ENCODE measurements at regions not wholly inside any gene's neighbourhood (a gene's known extent, or its start where the extent isn't known, plus 50 kb on each side); places are given as distances from the start of the nearest gene placed in this dataset.

DNA sequence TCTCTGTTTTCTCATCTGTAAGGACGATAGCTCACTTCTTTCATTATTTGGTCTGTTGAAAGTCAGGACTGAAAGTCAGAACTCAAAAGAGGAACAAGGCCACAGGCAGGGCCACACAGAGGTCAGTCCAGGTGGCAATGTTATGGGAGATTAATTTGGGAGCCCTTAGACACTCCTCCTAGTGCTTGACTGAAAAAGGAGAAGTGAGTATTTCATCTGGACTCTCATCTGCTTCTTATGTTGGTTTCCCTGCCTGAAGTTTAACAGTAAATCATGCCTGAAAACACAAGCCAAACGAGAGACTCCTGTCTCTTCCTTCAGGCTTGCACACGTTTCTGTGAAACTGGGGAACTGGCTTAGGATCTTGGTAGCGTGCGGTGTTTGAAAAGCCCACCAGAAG lies 248.5 kb downstream of the BUB3 start:
- TF ChIP-seq POLR2AphosphoS5 (IDR thresholded peaks at IDR 0.05; ENCODE audit: low read depth, low read length) (no peak), PAX5 (IDR thresholded peaks at IDR 0.05; ENCODE audit: insufficient read depth, low read length, severe bottlenecking) (peak; percentile 31), POLR2A (IDR thresholded peaks at IDR 0.05; ENCODE audit: low read depth, low read length) (peak; percentile 36; the same call in 1 of the 2 replicates)
